ENCODE measurements at regions not wholly inside any gene's neighbourhood (a gene's known extent, or its start where the extent isn't known, plus 50 kb on each side); places are given as distances from the start of the nearest gene placed in this dataset.

GRCh38 chr7:67678419-67678818 lies 681.8 kb downstream of the TYW1 start:
- no peak for ATAC-seq (ENCODE audit: insufficient read depth, low read depth)
- H4K20me1 ChIP-seq (ENCODE audit: insufficient read depth, low read length): no peaks in the 10 kb centered on the region

GRCh38 chr7:67683628-67684027 lies 687.0 kb downstream of the TYW1 start:
- Histone ChIP-seq H3K4me3 (ENCODE audit: low read depth in 1 of 2, low read length in 2 of 2) (no peak overlapping the region), H4K20me1 (ENCODE audit: insufficient read depth, low read length) (no peaks in the 10 kb centered on the region), H3K4me1 (ENCODE audit: insufficient read depth, low read length) (no peaks in the 10 kb centered on the region), H3K27me3 (ENCODE audit: insufficient read depth, low read length, poor library complexity) (no peaks in the 10 kb centered on the region), H3K9me3 (ENCODE audit: insufficient read depth, low read length, severe bottlenecking) (no peaks in the 10 kb centered on the region), H3K27ac (ENCODE audit: low read length) (no peak overlapping the region), H3K79me2 (ENCODE audit: insufficient read depth, low read length) (no peaks in the 10 kb centered on the region), H3K4me2 (ENCODE audit: insufficient read depth, low read length) (no peak overlapping the region), H3K36me3 (ENCODE audit: insufficient read depth, low read length) (no peaks in the 10 kb centered on the region), H3K9ac (ENCODE audit: low read depth, low read length) (no peak overlapping the region), H2AFZ (ENCODE audit: low read depth, low read length) (no peak overlapping the region)
- DNase-seq (no peak), ATAC-seq (ENCODE audit: insufficient read depth, low read depth) (no peak)
- TF ChIP-seq EZH2 (IDR thresholded peaks at IDR 0.05; ENCODE audit: borderline replicate concordance, low read depth, low read length, severe bottlenecking) (no peak), CTCF (IDR thresholded peaks at IDR 0.05; ENCODE audit: borderline replicate concordance, extremely low read depth, low read length, poor library complexity, severe bottlenecking) (no peak)

More at GRCh38 chr7:67678419-67678818, 681.8 kb downstream of the TYW1 start:
- no peak overlapping the region for H3K27ac ChIP-seq (ENCODE audit: low read length)
- H2AFZ ChIP-seq (ENCODE audit: low read depth, low read length): no peak overlapping the region
- H3K79me2 ChIP-seq (ENCODE audit: insufficient read depth, low read length): no peaks in the 10 kb centered on the region
- H3K36me3 ChIP-seq (ENCODE audit: insufficient read depth, low read length): no peaks in the 10 kb centered on the region
- DNase-seq: no peak
- H3K4me1 ChIP-seq (ENCODE audit: insufficient read depth, low read length): no peaks in the 10 kb centered on the region
- H3K9ac ChIP-seq (ENCODE audit: low read depth, low read length): no peak overlapping the region
- TF ChIP-seq EZH2 (IDR thresholded peaks at IDR 0.05; ENCODE audit: borderline replicate concordance, low read depth, low read length, severe bottlenecking): no peak
- no peak for TF ChIP-seq CTCF (IDR thresholded peaks at IDR 0.05; ENCODE audit: borderline replicate concordance, extremely low read depth, low read length, poor library complexity, severe bottlenecking)
- no peaks in the 10 kb centered on the region for H3K27me3 ChIP-seq (ENCODE audit: insufficient read depth, low read length, poor library complexity)
- no peaks in the 10 kb centered on the region for H3K9me3 ChIP-seq (ENCODE audit: insufficient read depth, low read length, severe bottlenecking)
- no peak overlapping the region for H3K4me2 ChIP-seq (ENCODE audit: insufficient read depth, low read length)
- H3K4me3 ChIP-seq (ENCODE audit: low read depth in 1 of 2, low read length in 2 of 2): no peak overlapping the region

GRCh38 chr7:67690700-67691099 lies 694.1 kb downstream of the TYW1 start:
- no peaks in the 10 kb centered on the region for H3K9me3 ChIP-seq (ENCODE audit: insufficient read depth, low read length, severe bottlenecking)
- no peaks in the 10 kb centered on the region for H3K27me3 ChIP-seq (ENCODE audit: insufficient read depth, low read length, poor library complexity)
- no peak overlapping the region for H3K27ac ChIP-seq (ENCODE audit: low read length)
- H3K4me1 ChIP-seq (ENCODE audit: insufficient read depth, low read length): no peaks in the 10 kb centered on the region
- no peak overlapping the region for H2AFZ ChIP-seq (ENCODE audit: low read depth, low read length)
- no peak overlapping the region for H3K9ac ChIP-seq (ENCODE audit: low read depth, low read length)
- H3K79me2 ChIP-seq (ENCODE audit: insufficient read depth, low read length): no peaks in the 10 kb centered on the region
- no peak overlapping the region for H3K4me3 ChIP-seq (ENCODE audit: low read depth in 1 of 2, low read length in 2 of 2)
- no peak for DNase-seq
- H3K36me3 ChIP-seq (ENCODE audit: insufficient read depth, low read length): no peaks in the 10 kb centered on the region
- TF ChIP-seq CTCF (IDR thresholded peaks at IDR 0.05; ENCODE audit: borderline replicate concordance, extremely low read depth, low read length, poor library complexity, severe bottlenecking): no peak
- TF ChIP-seq EZH2 (IDR thresholded peaks at IDR 0.05; ENCODE audit: borderline replicate concordance, low read depth, low read length, severe bottlenecking): no peak
- no peaks in the 10 kb centered on the region for H4K20me1 ChIP-seq (ENCODE audit: insufficient read depth, low read length)
- no peak for ATAC-seq (ENCODE audit: insufficient read depth, low read depth)
- no peak overlapping the region for H3K4me2 ChIP-seq (ENCODE audit: insufficient read depth, low read length)

DNA sequence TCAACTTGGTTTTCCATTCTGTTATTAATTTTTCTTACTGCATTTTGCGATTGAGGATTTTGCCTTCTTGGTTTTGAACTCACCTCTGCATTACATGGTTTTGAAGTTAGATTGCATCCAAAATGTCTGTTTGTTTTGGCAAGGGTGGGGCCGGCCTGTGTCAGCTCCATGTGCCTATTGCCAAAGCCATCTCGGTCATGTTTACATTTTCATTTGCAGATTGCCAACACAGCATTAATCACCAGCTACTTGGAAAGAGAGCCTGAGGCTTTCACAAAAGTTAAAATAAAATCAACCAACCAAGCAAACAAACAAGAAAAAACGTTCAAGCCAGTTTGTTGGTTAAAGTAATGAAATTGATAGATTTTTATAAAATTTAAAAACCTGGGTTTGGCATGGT lies 695.8 kb downstream of the TYW1 start:
- H3K4me2 ChIP-seq (ENCODE audit: insufficient read depth, low read length): no peak overlapping the region
- H3K27ac ChIP-seq (ENCODE audit: low read length): no peak overlapping the region
- no peaks in the 10 kb centered on the region for H3K27me3 ChIP-seq (ENCODE audit: insufficient read depth, low read length, poor library complexity)
- ATAC-seq (ENCODE audit: insufficient read depth, low read depth) (no peak), DNase-seq (no peak)
- H3K9ac ChIP-seq (ENCODE audit: low read depth, low read length): no peak overlapping the region
- H3K36me3 ChIP-seq (ENCODE audit: insufficient read depth, low read length): no peaks in the 10 kb centered on the region
- TF ChIP-seq EZH2 (IDR thresholded peaks at IDR 0.05; ENCODE audit: borderline replicate concordance, low read depth, low read length, severe bottlenecking) (no peak), CTCF (IDR thresholded peaks at IDR 0.05; ENCODE audit: borderline replicate concordance, extremely low read depth, low read length, poor library complexity, severe bottlenecking) (no peak)
- no peaks in the 10 kb centered on the region for H3K9me3 ChIP-seq (ENCODE audit: insufficient read depth, low read length, severe bottlenecking)
- no peak overlapping the region for H3K4me3 ChIP-seq (ENCODE audit: low read depth in 1 of 2, low read length in 2 of 2)
- H4K20me1 ChIP-seq (ENCODE audit: insufficient read depth, low read length): no peaks in the 10 kb centered on the region
- H3K4me1 ChIP-seq (ENCODE audit: insufficient read depth, low read length): no peaks in the 10 kb centered on the region
- no peak overlapping the region for H2AFZ ChIP-seq (ENCODE audit: low read depth, low read length)
- no peaks in the 10 kb centered on the region for H3K79me2 ChIP-seq (ENCODE audit: insufficient read depth, low read length)

Measured in DND-41 (cell line).